Fibroblast of lung (primary cell): ENCODE measurements at regions not wholly inside any gene's neighbourhood (a gene's known extent, or its start where the extent isn't known, plus 50 kb on each side); places are given as distances from the start of the nearest gene placed in this dataset.

ENCODE experiments used
- DNase-seq, 2 donors: peaks; one replicate each; pipeline versions ENCODE4 v3.0.0 to v3.0.0-alpha.2; 2010; ENCODE audit warnings: low read depth in 2 of 2
- H2AFZ ChIP-seq: 2 replicates; pipeline ENCODE4 v1.5.1; 2012; ENCODE audit warnings: low read length, control low read depth, inconsistent platforms
- H3K27ac ChIP-seq: 2 replicates; pipeline ENCODE4 v1.5.1; 2011; ENCODE audit warnings: low read length, control low read depth; ENCODE audit not compliant: insufficient read depth
- H3K27me3 ChIP-seq: 2 replicates; pipeline ENCODE4 v1.5.1; 2011; ENCODE audit warnings: mild to moderate bottlenecking, low read length; ENCODE audit not compliant: control insufficient read depth, insufficient read depth
- H3K36me3 ChIP-seq: 2 replicates; pipeline ENCODE4 v1.5.1; 2011; ENCODE audit warnings: low read length; ENCODE audit not compliant: control insufficient read depth, insufficient read depth
- H3K4me1 ChIP-seq: 2 replicates; pipeline ENCODE4 v1.5.1; 2011; ENCODE audit warnings: low read length; ENCODE audit not compliant: control insufficient read depth, insufficient read depth; ENCODE audit errors: extremely low read depth
- H3K4me2 ChIP-seq: 2 replicates; pipeline ENCODE4 v1.5.1; 2011; ENCODE audit warnings: low read length, control low read depth; ENCODE audit not compliant: insufficient read depth; ENCODE audit errors: extremely low read depth
- H3K4me3 ChIP-seq, 4 experiments: fragments of 200-600 bp in 1 of 4; sonication (generic) in 1 of 4; replicated peaks in 1 of 4; 2 replicates each; pipeline ENCODE4 v1.5.1; 2011 to 2016; ENCODE audit warnings: low read length in 4 of 4, low read depth in 3 of 4, mild to moderate bottlenecking in 3 of 4, control low read depth in 2 of 4, inconsistent platforms in 1 of 4, mixed read lengths in 1 of 4; ENCODE audit not compliant: insufficient read depth in 1 of 4; ENCODE audit errors: control extremely low read depth in 1 of 4
- H3K79me2 ChIP-seq: 2 replicates; pipeline ENCODE4 v1.5.1; 2012; ENCODE audit warnings: mild to moderate bottlenecking, low read length, inconsistent platforms; ENCODE audit not compliant: control insufficient read depth, insufficient read depth
- H3K9ac ChIP-seq: 2 replicates; pipeline ENCODE4 v1.5.1; 2011; ENCODE audit warnings: mild to moderate bottlenecking, low read length, control low read depth; ENCODE audit not compliant: insufficient read depth
- H3K9me3 ChIP-seq: 2 replicates; pipeline ENCODE4 v1.5.1; 2012; ENCODE audit warnings: low read depth, low read length; ENCODE audit not compliant: control insufficient read depth, insufficient read depth
- H4K20me1 ChIP-seq: 2 replicates; pipeline ENCODE4 v1.5.1; 2011; ENCODE audit warnings: low read length; ENCODE audit not compliant: control insufficient read depth, insufficient read depth; ENCODE audit errors: extremely low read depth
- EZH2 ChIP-seq: IDR thresholded peaks from 2 replicates; pipeline ENCODE4 v1.5.1; 2012; ENCODE audit warnings: low read length, control low read depth, mild to moderate bottlenecking; ENCODE audit errors: missing control alignments
- TF ChIP-seq, protein P1 (sequence below), 2 donors: IDR thresholded peaks in 1 of 2; conservative IDR thresholded peaks in 1 of 2; 1 replicate in 1 of 2; 2 replicates in 1 of 2; pipeline ENCODE4 v1.5.1; 2011 to 2012; ENCODE audit warnings: low read length in 2 of 2, control low read depth in 1 of 2, inconsistent platforms in 1 of 2, low read depth in 1 of 2, mild to moderate bottlenecking in 1 of 2

GRCh38 chr5:33049842-33050241, 338.7 kb downstream of the NPR3 start:
- H3K79me2 ChIP-seq = no peaks in the 10 kb centered on the region
- H3K4me2 ChIP-seq = peak overlapping the region; percentile 52
- no peaks in the 10 kb centered on the region for H3K27me3 ChIP-seq

GRCh38 chr5:33059081-33059480, 348.0 kb downstream of the NPR3 start:
- H2AFZ ChIP-seq = no peak overlapping the region
- TF ChIP-seq, protein P1, sequence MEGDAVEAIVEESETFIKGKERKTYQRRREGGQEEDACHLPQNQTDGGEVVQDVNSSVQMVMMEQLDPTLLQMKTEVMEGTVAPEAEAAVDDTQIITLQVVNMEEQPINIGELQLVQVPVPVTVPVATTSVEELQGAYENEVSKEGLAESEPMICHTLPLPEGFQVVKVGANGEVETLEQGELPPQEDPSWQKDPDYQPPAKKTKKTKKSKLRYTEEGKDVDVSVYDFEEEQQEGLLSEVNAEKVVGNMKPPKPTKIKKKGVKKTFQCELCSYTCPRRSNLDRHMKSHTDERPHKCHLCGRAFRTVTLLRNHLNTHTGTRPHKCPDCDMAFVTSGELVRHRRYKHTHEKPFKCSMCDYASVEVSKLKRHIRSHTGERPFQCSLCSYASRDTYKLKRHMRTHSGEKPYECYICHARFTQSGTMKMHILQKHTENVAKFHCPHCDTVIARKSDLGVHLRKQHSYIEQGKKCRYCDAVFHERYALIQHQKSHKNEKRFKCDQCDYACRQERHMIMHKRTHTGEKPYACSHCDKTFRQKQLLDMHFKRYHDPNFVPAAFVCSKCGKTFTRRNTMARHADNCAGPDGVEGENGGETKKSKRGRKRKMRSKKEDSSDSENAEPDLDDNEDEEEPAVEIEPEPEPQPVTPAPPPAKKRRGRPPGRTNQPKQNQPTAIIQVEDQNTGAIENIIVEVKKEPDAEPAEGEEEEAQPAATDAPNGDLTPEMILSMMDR (conservative IDR thresholded peaks at IDR 0.05 in 1 of 2, IDR thresholded peaks at IDR 0.05 in 1 of 2; ENCODE audit: low read depth in 1 of 2, low read length in 2 of 2) = no peak
- TF ChIP-seq EZH2 = no peak
- H3K9ac ChIP-seq = no peak overlapping the region
- H3K9me3 ChIP-seq = no peaks in the 10 kb centered on the region
- peak in 1 of 2 donors; percentile 44 for DNase-seq
- H3K79me2 ChIP-seq = no peaks in the 10 kb centered on the region
- no peaks in the 10 kb centered on the region for H3K27me3 ChIP-seq
- H3K36me3 ChIP-seq = no peaks in the 10 kb centered on the region
- H3K4me1 ChIP-seq = no peaks in the 10 kb centered on the region
- H3K4me2 ChIP-seq = no peak overlapping the region
- no peaks in the 10 kb centered on the region for H4K20me1 ChIP-seq
- H3K4me3 ChIP-seq = no peak overlapping the region
- H3K27ac ChIP-seq = no peak overlapping the region

More at GRCh38 chr5:33049842-33050241, 338.7 kb downstream of the NPR3 start:
- peak overlapping the region; percentile 56 for H3K27ac ChIP-seq
- H2AFZ ChIP-seq = peak overlapping the region; percentile 34
- peak; percentile 69 to 97 for DNase-seq
- H3K4me3 ChIP-seq = no peak overlapping the region
- H3K4me1 ChIP-seq = peaks cover 14% of the 10 kb centered on the region
- no peaks in the 10 kb centered on the region for H3K9me3 ChIP-seq
- H4K20me1 ChIP-seq = no peaks in the 10 kb centered on the region
- TF ChIP-seq, protein P1 (conservative IDR thresholded peaks at IDR 0.05 in 1 of 2, IDR thresholded peaks at IDR 0.05 in 1 of 2; ENCODE audit: low read depth in 1 of 2, low read length in 2 of 2) = no peak
- no peak for TF ChIP-seq EZH2
- no peak overlapping the region for H3K9ac ChIP-seq
- no peaks in the 10 kb centered on the region for H3K36me3 ChIP-seq

DNA sequence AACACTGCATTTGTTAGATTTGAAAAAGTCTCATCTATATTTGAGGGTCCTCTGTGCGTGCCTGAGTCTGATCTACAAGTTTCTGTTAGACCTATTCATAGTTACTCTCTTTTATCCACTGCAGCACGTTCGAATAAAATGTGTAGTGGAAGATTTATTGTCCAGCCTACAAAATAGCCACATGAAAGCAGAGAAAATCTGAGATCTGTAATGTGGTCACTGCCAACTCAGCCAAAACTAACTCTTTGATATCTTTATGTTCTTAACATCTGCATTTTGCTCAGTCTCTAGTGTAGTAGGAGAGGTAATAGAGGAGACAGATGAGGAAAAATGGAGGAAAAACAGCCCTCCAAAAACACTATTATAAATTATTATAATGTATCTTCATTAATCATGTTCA, 354.0 kb downstream of the NPR3 start:
- Histone ChIP-seq H2AFZ (no peak overlapping the region), H3K4me3 (no peak overlapping the region), H3K79me2 (no peaks in the 10 kb centered on the region), H3K27me3 (no peaks in the 10 kb centered on the region), H4K20me1 (no peaks in the 10 kb centered on the region), H3K27ac (no peak overlapping the region), H3K9me3 (no peaks in the 10 kb centered on the region), H3K4me1 (no peaks in the 10 kb centered on the region), H3K36me3 (no peaks in the 10 kb centered on the region), H3K9ac (no peak overlapping the region), H3K4me2 (no peak overlapping the region)
- DNase-seq = peak in 1 of 2 donors; percentile 57
- TF ChIP-seq, protein P1 (conservative IDR thresholded peaks at IDR 0.05 in 1 of 2, IDR thresholded peaks at IDR 0.05 in 1 of 2; ENCODE audit: low read depth in 1 of 2, low read length in 2 of 2) = no peak
- no peak for TF ChIP-seq EZH2
